ENCODE measurements at regions not wholly inside any gene's neighbourhood (a gene's known extent, or its start where the extent isn't known, plus 50 kb on each side); places are given as distances from the start of the nearest gene placed in this dataset.
"Not testable (repeated sequence)": the region's sequence is repeated elsewhere in the genome, so short reads cannot be mapped to it uniquely, and the experiment has no call there.

GRCh38 chr4:162838671-162839070 lies 328.0 kb downstream of the NAF1 start:
- no peak for DNase-seq

- DNase-seq, result no peak
Observed at GRCh38 chr4:162837679-162838078, 329.0 kb downstream of the NAF1 start.

- DNase-seq, result no peak
Observed at GRCh38 chr4:162837241-162837640, 329.4 kb downstream of the NAF1 start.

- no peak for DNase-seq
Observed at GRCh38 chr4:162836773-162837172, 329.9 kb downstream of the NAF1 start.

GRCh38 chr4:162836258-162836657 lies 330.4 kb downstream of the NAF1 start:
- not testable (repeated sequence) for DNase-seq

- no peak for DNase-seq
Observed at GRCh38 chr4:162830899-162831298, 335.8 kb downstream of the NAF1 start.

GRCh38 chr4:162817374-162817773 lies 349.3 kb downstream of the NAF1 start:
- not testable (repeated sequence) for DNase-seq

GRCh38 chr4:162804351-162804924 lies 362.3 kb downstream of the NAF1 start:
- DNase-seq, result no peak

- no peak for DNase-seq
Observed at GRCh38 chr4:162803378-162803777, 363.3 kb downstream of the NAF1 start.

- no peak for DNase-seq
Observed at GRCh38 chr4:162797108-162797507, 369.6 kb downstream of the NAF1 start.

- no peak for DNase-seq
Observed at GRCh38 chr4:162793571-162793970, 373.1 kb downstream of the NAF1 start.

GRCh38 chr4:162793004-162793403 lies 373.7 kb downstream of the NAF1 start:
- no peak for DNase-seq

GRCh38 chr4:162791226-162791625 lies 375.5 kb downstream of the NAF1 start:
- no peak for DNase-seq

- no peak for DNase-seq
Observed at GRCh38 chr4:162787120-162787519, 379.6 kb downstream of the NAF1 start.

- DNase-seq, result no peak
Observed at GRCh38 chr4:162782778-162783525, 383.7 kb downstream of the NAF1 start.

GRCh38 chr4:162782096-162782777 lies 384.5 kb downstream of the NAF1 start:
- DNase-seq, result no peak

GRCh38 chr4:162770761-162771490 lies 395.8 kb downstream of the NAF1 start:
- DNase-seq, result no peak

GRCh38 chr4:162767083-162767482 lies 399.6 kb downstream of the NAF1 start:
- DNase-seq, result no peak

GRCh38 chr4:162761965-162762364 lies 404.7 kb downstream of the NAF1 start:
- no peak for DNase-seq

GRCh38 chr4:162740228-162740627 lies 426.5 kb downstream of the NAF1 start:
- not testable (repeated sequence) for DNase-seq

- not testable (repeated sequence) for DNase-seq
Observed at GRCh38 chr4:162739596-162739995, 427.1 kb downstream of the NAF1 start.

- DNase-seq, result no peak
Observed at GRCh38 chr4:162732876-162733275, 433.8 kb downstream of the NAF1 start.

- DNase-seq, result no peak
Observed at GRCh38 chr4:162727766-162728165, 438.9 kb downstream of the NAF1 start.

Data from bone marrow (tissue), 2 donors.